PC-3 (cell line): ENCODE measurements at regions not wholly inside any gene's neighbourhood (a gene's known extent, or its start where the extent isn't known, plus 50 kb on each side); places are given as distances from the start of the nearest gene placed in this dataset.
A peak's percentile ranks its signal among the peaks of the same experiment; 100 is the strongest.

Experiments
- ATAC-seq: fragments of 200-7000 bp; cut with Tn5 transposase; 2 replicates; pipeline ENCODE4 v1.9.1; 2020; ENCODE audit warnings: mild to moderate bottlenecking, moderate library complexity
- BruUV-seq: library from RNA; stranded (reverse); fragments of 400-500 nt; replicated peaks from 2 replicates; lab custom pipeline; 2021; lab: Mats Ljungman, UMichigan
- CTCF ChIA-PET: fragments of 300-600 bp; sonication (Branson Sonifier 250); formaldehyde crosslinking; loops from one replicate; lab custom pipeline; 2022; ENCODE audit warnings: antibody characterized with exemption; lab: Charles Lee
- POLR2A ChIA-PET: fragments of 300-600 bp; sonication (Branson Sonifier 250); formaldehyde crosslinking; loops from one replicate; lab custom pipeline; 2022; ENCODE audit warnings: antibody characterized with exemption; ENCODE audit not compliant: unreplicated experiment; lab: Charles Lee
- DNase-seq: peaks from one replicate; pipeline ENCODE4 v3.0.0-alpha.2; 2015
- H2AFZ ChIP-seq: fragments of 300-600 bp; sonication (generic); 2 replicates; pipeline ENCODE4 v1.6.0; 2016; ENCODE audit warnings: antibody characterized with exemption, low read length
- H3F3A ChIP-seq: fragments of 300-600 bp; sonication (generic); one replicate; pipeline ENCODE4 v1.6.0; 2017; ENCODE audit warnings: antibody characterized with exemption, low read length, control low read depth, mild to moderate bottlenecking; ENCODE audit not compliant: unreplicated experiment
- H3K27ac ChIP-seq: fragments of 300-600 bp; sonication (generic); 2 replicates; pipeline ENCODE4 v1.5.1; 2016; ENCODE audit warnings: mild to moderate bottlenecking, low read length
- H3K27me3 ChIP-seq: fragments of 300-600 bp; sonication (generic); 2 replicates; pipeline ENCODE4 v1.6.1; 2016; ENCODE audit warnings: low read length, mixed read lengths
- H3K36me3 ChIP-seq: fragments of 300-600 bp; sonication (generic); 2 replicates; pipeline ENCODE4 v1.6.1; 2016; ENCODE audit warnings: low read depth, mixed run types, low read length, mixed read lengths
- H3K4me1 ChIP-seq: fragments of 300-600 bp; sonication (generic); 2 replicates; pipeline ENCODE4 v1.5.1; 2016; ENCODE audit warnings: low read length; ENCODE audit not compliant: insufficient read depth
- H3K4me2 ChIP-seq: fragments of 300-600 bp; sonication (generic); 2 replicates; pipeline ENCODE4 v1.6.0; 2016; ENCODE audit warnings: low read length
- H3K4me3 ChIP-seq: fragments of 300-600 bp; sonication (generic); 2 replicates; pipeline ENCODE4 v1.5.1; 2016; ENCODE audit warnings: mild to moderate bottlenecking, low read length, mixed read lengths
- H3K79me2 ChIP-seq: fragments of 300-600 bp; sonication (generic); 2 replicates; pipeline ENCODE4 v1.6.1; 2017; ENCODE audit warnings: low read length, mixed read lengths
- H3K9ac ChIP-seq: fragments of 300-600 bp; sonication (generic); 2 replicates; pipeline ENCODE4 v1.6.0; 2016; ENCODE audit warnings: mild to moderate bottlenecking, low read length
- H3K9me2 ChIP-seq: fragments of 300-600 bp; sonication (generic); replicated peaks from 2 replicates; pipeline ENCODE4 v1.6.1; 2016; ENCODE audit warnings: mixed run types, low read length, mixed read lengths
- H3K9me3 ChIP-seq: fragments of 300-600 bp; sonication (generic); 2 replicates; pipeline ENCODE4 v1.6.1; 2016; ENCODE audit warnings: low read length, mixed read lengths
- H4K20me1 ChIP-seq: fragments of 300-600 bp; sonication (generic); 2 replicates; pipeline ENCODE4 v1.6.1; 2016; ENCODE audit warnings: low read length, mixed read lengths
- CTCF ChIP-seq: fragments of 300-600 bp; sonication (generic); conservative IDR thresholded peaks from 2 replicates; pipeline ENCODE4 v1.5.1; 2017; ENCODE audit warnings: antibody characterized with exemption, low read depth, mild to moderate bottlenecking, low read length
- EZH2 ChIP-seq: fragments of 300-600 bp; sonication (generic); IDR thresholded peaks from one replicate; pipeline ENCODE4 v1.6.1; 2017; ENCODE audit warnings: antibody characterized with exemption, mild to moderate bottlenecking, low read length; ENCODE audit not compliant: unreplicated experiment
- EZH2phosphoT487 ChIP-seq: fragments of 300-600 bp; sonication (generic); IDR thresholded peaks from 2 replicates; pipeline ENCODE4 v1.6.1; 2018; ENCODE audit warnings: mild to moderate bottlenecking, antibody characterized with exemption, low read length, borderline replicate concordance
- intact Hi-C: fragments of 100-400 bp; cut with micrococcal nuclease; formaldehyde crosslinking; loops from 2 replicates; pipeline ENCODE4 v1.9.0; 2023

GRCh38 chr6:113539202-113539601 is 317.9 kb upstream of the MARCKS start:
- H3K9me2 ChIP-seq: no peaks in the 10 kb centered on the region
- H3K27me3 ChIP-seq: no peaks in the 10 kb centered on the region
- no peaks in the 10 kb centered on the region for H3K79me2 ChIP-seq
- no peaks in the 10 kb centered on the region for H3K36me3 ChIP-seq
- H3K4me1 ChIP-seq: no peaks in the 10 kb centered on the region
- ChIA-PET POLR2A (no interaction called here), CTCF (interaction anchor here (0.6 kb wide), 1 partner anchor 177 kb away, joined by 9 read pairs; no protein-coding TSS in a partner anchor)
- no TSS peak for BruUV-seq
- H2AFZ ChIP-seq: no peak overlapping the region
- H3K9me3 ChIP-seq: no peaks in the 10 kb centered on the region
- ATAC-seq (no peak), DNase-seq (no peak)
- H3K4me3 ChIP-seq: no peak overlapping the region
- H3K4me2 ChIP-seq: no peak overlapping the region
- no peaks in the 10 kb centered on the region for H3F3A ChIP-seq
- intact Hi-C loops: no loop called here
- TF ChIP-seq CTCF: no peak
- no peak for TF ChIP-seq EZH2
- TF ChIP-seq EZH2phosphoT487: no peak
- H3K27ac ChIP-seq: no peak overlapping the region
- no peaks in the 10 kb centered on the region for H4K20me1 ChIP-seq
- no peak overlapping the region for H3K9ac ChIP-seq

DNA sequence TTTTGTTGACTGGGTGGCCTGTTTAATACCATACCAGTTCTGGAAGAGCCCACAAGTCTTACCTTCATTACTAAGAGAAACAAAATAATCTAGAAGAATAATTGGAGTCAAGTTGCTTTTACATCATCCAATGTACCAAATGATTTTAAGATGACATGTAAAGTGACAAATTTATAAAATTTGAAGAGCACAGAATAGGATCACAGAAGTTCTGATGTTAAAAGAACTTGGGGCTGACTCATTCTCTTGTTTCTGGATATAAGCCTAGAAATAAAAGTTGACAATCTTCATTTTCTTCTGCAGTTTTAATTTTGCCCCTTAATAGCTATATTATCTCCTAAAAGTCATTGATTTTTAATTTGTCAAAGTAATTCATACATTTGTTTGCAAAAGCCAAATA is 317.5 kb upstream of the MARCKS start:
- Histone ChIP-seq H2AFZ (no peak overlapping the region), H3K79me2 (no peaks in the 10 kb centered on the region), H3K4me1 (no peaks in the 10 kb centered on the region), H3F3A (no peaks in the 10 kb centered on the region), H3K9me3 (no peaks in the 10 kb centered on the region), H4K20me1 (no peaks in the 10 kb centered on the region), H3K27ac (no peak overlapping the region), H3K9me2 (no peaks in the 10 kb centered on the region), H3K36me3 (no peaks in the 10 kb centered on the region), H3K4me2 (no peak overlapping the region), H3K9ac (no peak overlapping the region), H3K27me3 (no peaks in the 10 kb centered on the region), H3K4me3 (no peak overlapping the region)
- no peak for TF ChIP-seq EZH2phosphoT487
- TF ChIP-seq CTCF: no peak
- no peak for TF ChIP-seq EZH2
- CTCF ChIA-PET: interaction anchor here (0.6 kb wide), 1 partner anchor 177 kb away, joined by 9 read pairs; no protein-coding TSS in a partner anchor
- DNase-seq (no peak), ATAC-seq (no peak)
- no TSS peak for BruUV-seq
- POLR2A ChIA-PET: interaction anchor here (0.6 kb wide), 1 partner anchor 233 kb away, joined by 3 read pairs; no protein-coding TSS in a partner anchor
- intact Hi-C loops: no loop called here

DNA sequence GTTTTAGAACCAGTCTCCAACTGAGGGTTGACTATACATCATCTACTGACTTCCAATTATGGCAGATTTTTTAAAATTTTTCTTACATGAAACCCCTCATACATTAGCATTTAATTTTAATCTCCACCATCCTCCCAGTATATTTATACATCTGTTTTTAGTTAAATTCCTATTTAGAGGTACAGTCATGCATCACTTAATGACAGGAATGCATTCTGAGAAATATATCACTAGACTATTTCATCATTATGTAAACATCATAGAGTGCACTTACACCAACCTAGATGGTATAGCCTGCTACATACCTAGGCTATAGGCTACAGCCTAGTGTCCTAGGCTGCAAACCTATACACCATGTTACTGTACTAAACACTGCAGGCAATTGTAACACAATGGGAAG is 316.7 kb upstream of the MARCKS start:
- H4K20me1 ChIP-seq: no peaks in the 10 kb centered on the region
- no peaks in the 10 kb centered on the region for H3K79me2 ChIP-seq
- H3K27me3 ChIP-seq: no peaks in the 10 kb centered on the region
- H3K4me2 ChIP-seq: no peak overlapping the region
- H3K4me1 ChIP-seq: no peaks in the 10 kb centered on the region
- no peak overlapping the region for H3K4me3 ChIP-seq
- ATAC-seq (peak; percentile 42), DNase-seq (peak; percentile 33)
- H3K9me3 ChIP-seq: no peaks in the 10 kb centered on the region
- H3F3A ChIP-seq: no peaks in the 10 kb centered on the region
- H2AFZ ChIP-seq: no peak overlapping the region
- ChIA-PET CTCF (no interaction called here), POLR2A (no interaction called here)
- intact Hi-C loops: no loop called here
- no peak for TF ChIP-seq CTCF
- no peak for TF ChIP-seq EZH2
- no peak for TF ChIP-seq EZH2phosphoT487
- H3K36me3 ChIP-seq: no peaks in the 10 kb centered on the region
- no TSS peak for BruUV-seq
- H3K9ac ChIP-seq: no peak overlapping the region
- H3K9me2 ChIP-seq: no peaks in the 10 kb centered on the region
- H3K27ac ChIP-seq: no peak overlapping the region
